ENCODE measurements at regions not wholly inside any gene's neighbourhood (a gene's known extent, or its start where the extent isn't known, plus 50 kb on each side); places are given as distances from the start of the nearest gene placed in this dataset.
A peak's percentile ranks its signal among the peaks of the same experiment; 100 is the strongest.

DNA sequence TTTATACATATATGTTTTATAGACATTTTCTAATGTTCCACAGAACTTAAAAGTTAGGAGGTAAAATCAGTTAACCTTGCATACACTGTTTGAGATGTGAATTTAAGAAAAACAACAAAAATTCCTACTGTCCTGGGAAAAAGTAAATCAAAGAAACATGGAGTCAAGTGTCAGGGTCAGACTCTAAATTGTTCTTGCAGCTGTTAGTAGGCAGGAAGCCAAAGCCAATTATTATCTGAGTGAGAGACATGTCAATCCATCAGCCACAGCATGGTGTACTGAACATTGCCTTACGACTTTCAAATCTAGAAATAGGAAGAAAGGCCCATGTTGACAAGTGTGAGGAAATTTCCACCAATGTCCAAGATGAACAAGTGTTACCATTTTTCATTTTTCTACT is 461.2 kb upstream of the MBL2 start:
- no peak overlapping the region for H3K4me2 ChIP-seq
- no peak overlapping the region for H3K27ac ChIP-seq
- no peak overlapping the region for H3K27ac Mint-ChIP-seq
- no peaks in the 10 kb centered on the region for H4K20me1 ChIP-seq (ENCODE audit: low read depth)
- H3K4me1 ChIP-seq = no peaks in the 10 kb centered on the region
- no peaks in the 10 kb centered on the region for H3K79me2 ChIP-seq (ENCODE audit: low read depth)
- no peak overlapping the region for H3K4me3 ChIP-seq
- H3K4me3 Mint-ChIP-seq = no peak overlapping the region
- peaks cover 5% of the 10 kb centered on the region for H3K9me3 Mint-ChIP-seq
- peaks cover 3% of the 10 kb centered on the region for H3K9me3 ChIP-seq (ENCODE audit: low read depth)
- H3K27me3 ChIP-seq = no peaks in the 10 kb centered on the region
- no peaks in the 10 kb centered on the region for H3F3A ChIP-seq (ENCODE audit: low read depth)
- TF ChIP-seq EZH2 (IDR thresholded peaks at IDR 0.05) = no peak
- TF ChIP-seq, protein P1, sequence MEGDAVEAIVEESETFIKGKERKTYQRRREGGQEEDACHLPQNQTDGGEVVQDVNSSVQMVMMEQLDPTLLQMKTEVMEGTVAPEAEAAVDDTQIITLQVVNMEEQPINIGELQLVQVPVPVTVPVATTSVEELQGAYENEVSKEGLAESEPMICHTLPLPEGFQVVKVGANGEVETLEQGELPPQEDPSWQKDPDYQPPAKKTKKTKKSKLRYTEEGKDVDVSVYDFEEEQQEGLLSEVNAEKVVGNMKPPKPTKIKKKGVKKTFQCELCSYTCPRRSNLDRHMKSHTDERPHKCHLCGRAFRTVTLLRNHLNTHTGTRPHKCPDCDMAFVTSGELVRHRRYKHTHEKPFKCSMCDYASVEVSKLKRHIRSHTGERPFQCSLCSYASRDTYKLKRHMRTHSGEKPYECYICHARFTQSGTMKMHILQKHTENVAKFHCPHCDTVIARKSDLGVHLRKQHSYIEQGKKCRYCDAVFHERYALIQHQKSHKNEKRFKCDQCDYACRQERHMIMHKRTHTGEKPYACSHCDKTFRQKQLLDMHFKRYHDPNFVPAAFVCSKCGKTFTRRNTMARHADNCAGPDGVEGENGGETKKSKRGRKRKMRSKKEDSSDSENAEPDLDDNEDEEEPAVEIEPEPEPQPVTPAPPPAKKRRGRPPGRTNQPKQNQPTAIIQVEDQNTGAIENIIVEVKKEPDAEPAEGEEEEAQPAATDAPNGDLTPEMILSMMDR (IDR thresholded peaks at IDR 0.05) = no peak
- TF ChIP-seq EZH2phosphoT487 (IDR thresholded peaks at IDR 0.05) = no peak
- peaks cover 5% of the 10 kb centered on the region for H3K4me1 Mint-ChIP-seq
- no peaks in the 10 kb centered on the region for H3K36me3 Mint-ChIP-seq
- no peak for DNase-seq (ENCODE audit: low spot score)
- no peak overlapping the region for H2AFZ ChIP-seq (replicated peaks)
- H3K9ac ChIP-seq = no peak overlapping the region
- H3K36me3 ChIP-seq = no peaks in the 10 kb centered on the region
- peaks cover 5% of the 10 kb centered on the region for H3K27me3 Mint-ChIP-seq (ENCODE audit: insufficient read depth, low read depth)

DNA sequence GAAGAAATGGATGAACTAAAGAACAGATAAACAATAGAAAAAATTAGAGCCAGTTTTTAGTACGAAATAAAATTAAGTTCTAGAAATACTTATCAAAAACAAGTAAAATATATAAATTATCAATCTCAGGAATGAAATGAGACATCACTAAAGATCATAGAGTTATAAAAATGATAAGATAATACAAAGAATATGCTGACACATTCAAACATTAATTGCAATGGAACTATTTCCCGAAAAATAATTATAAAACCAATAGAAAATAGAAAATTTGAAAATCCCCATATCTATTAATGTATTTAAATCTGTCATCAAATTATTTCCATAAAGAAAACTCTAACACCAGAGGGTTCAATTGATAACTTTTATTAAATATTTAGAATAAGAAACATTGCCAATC is 458.1 kb upstream of the MBL2 start:
- DNase-seq (ENCODE audit: low spot score) = no peak
- no peak for TF ChIP-seq EZH2phosphoT487 (IDR thresholded peaks at IDR 0.05)
- TF ChIP-seq EZH2 (IDR thresholded peaks at IDR 0.05) = no peak
- TF ChIP-seq, protein P1 (IDR thresholded peaks at IDR 0.05) = no peak
- Mint-ChIP-seq H3K36me3 (no peaks in the 10 kb centered on the region), H3K27ac (no peak overlapping the region), H3K4me3 (no peak overlapping the region), H3K27me3 (ENCODE audit: insufficient read depth, low read depth) (peaks cover 5% of the 10 kb centered on the region), H3K9me3 (peaks cover 14% of the 10 kb centered on the region), H3K4me1 (peaks cover 5% of the 10 kb centered on the region)
- no peak overlapping the region for H3K4me2 ChIP-seq
- no peaks in the 10 kb centered on the region for H4K20me1 ChIP-seq (ENCODE audit: low read depth)
- no peak overlapping the region for H3K27ac ChIP-seq
- no peaks in the 10 kb centered on the region for H3K36me3 ChIP-seq
- no peaks in the 10 kb centered on the region for H3K27me3 ChIP-seq
- H2AFZ ChIP-seq (replicated peaks) = no peak overlapping the region
- no peak overlapping the region for H3K9ac ChIP-seq
- no peaks in the 10 kb centered on the region for H3F3A ChIP-seq (ENCODE audit: low read depth)
- peaks cover 3% of the 10 kb centered on the region for H3K9me3 ChIP-seq (ENCODE audit: low read depth)
- H3K4me1 ChIP-seq = no peaks in the 10 kb centered on the region
- no peak overlapping the region for H3K4me3 ChIP-seq
- no peaks in the 10 kb centered on the region for H3K79me2 ChIP-seq (ENCODE audit: low read depth)

DNA sequence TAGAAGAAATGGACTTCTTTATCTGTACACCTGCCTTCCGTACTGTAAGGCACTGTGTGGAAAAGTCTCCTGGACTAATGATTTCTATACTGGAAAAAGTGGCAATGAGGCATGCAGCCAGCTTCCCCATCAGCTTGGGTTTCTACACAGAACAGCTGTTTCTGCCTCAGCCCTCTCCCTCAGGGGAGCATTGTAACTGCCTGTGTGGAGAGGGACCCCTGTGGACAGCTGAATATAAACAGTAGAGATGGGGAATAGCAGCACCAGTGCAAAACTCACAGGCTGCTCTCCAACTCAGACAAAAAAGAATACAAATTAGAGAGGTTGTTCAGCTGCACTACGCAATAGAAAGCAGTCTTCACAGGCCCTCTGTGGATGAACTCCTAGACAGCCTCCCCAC is 451.3 kb upstream of the MBL2 start:
- peaks cover 10% of the 10 kb centered on the region for H3K9me3 Mint-ChIP-seq
- no peaks in the 10 kb centered on the region for H3K9me3 ChIP-seq (ENCODE audit: low read depth)
- H4K20me1 ChIP-seq (ENCODE audit: low read depth) = no peaks in the 10 kb centered on the region
- H3K4me3 ChIP-seq = no peak overlapping the region
- peak overlapping the region; percentile 82 for H3K27ac Mint-ChIP-seq
- H3K4me3 Mint-ChIP-seq = no peak overlapping the region
- H3K4me1 ChIP-seq = peaks cover 14% of the 10 kb centered on the region
- no peak overlapping the region for H3K9ac ChIP-seq
- no peak for TF ChIP-seq EZH2phosphoT487 (IDR thresholded peaks at IDR 0.05)
- TF ChIP-seq, protein P1 (IDR thresholded peaks at IDR 0.05) = peak; percentile 21
- H3K36me3 ChIP-seq = no peaks in the 10 kb centered on the region
- no peaks in the 10 kb centered on the region for H3K27me3 Mint-ChIP-seq (ENCODE audit: insufficient read depth, low read depth)
- peaks cover 12% of the 10 kb centered on the region for H3F3A ChIP-seq (ENCODE audit: low read depth)
- peak; percentile 78 for DNase-seq (ENCODE audit: low spot score)
- peak overlapping the region; percentile 40 for H2AFZ ChIP-seq (replicated peaks)
- H3K79me2 ChIP-seq (ENCODE audit: low read depth) = no peaks in the 10 kb centered on the region
- peak overlapping the region; percentile 48 for H3K4me2 ChIP-seq
- peak overlapping the region; percentile 68 for H3K27ac ChIP-seq
- no peaks in the 10 kb centered on the region for H3K27me3 ChIP-seq
- H3K4me1 Mint-ChIP-seq = peaks cover 23% of the 10 kb centered on the region
- no peaks in the 10 kb centered on the region for H3K36me3 Mint-ChIP-seq
